HG03095 (cell line): ENCODE measurements at regions not wholly inside any gene's neighbourhood (a gene's known extent, or its start where the extent isn't known, plus 50 kb on each side); places are given as distances from the start of the nearest gene placed in this dataset.

Experiments
- ATAC-seq: cut with Tn5 transposase; IDR thresholded peaks from one replicate; pipeline ENCODE4 v1.9.1; 2021; ENCODE audit warnings: moderate library complexity; ENCODE audit not compliant: unreplicated experiment

- ATAC-seq = no peak
Observed at GRCh38 chr3:72248869-72249268, 463.9 kb upstream of the PROK2 start.

- no peak for ATAC-seq
Observed at GRCh38 chr3:72248389-72248761, 463.4 kb upstream of the PROK2 start.

GRCh38 chr3:72247645-72248388, 462.9 kb upstream of the PROK2 start:
- no peak for ATAC-seq

- no peak for ATAC-seq
Observed at GRCh38 chr3:72247126-72247525, 462.2 kb upstream of the PROK2 start.

- ATAC-seq = no peak
Observed at GRCh38 chr3:72246685-72247084, 461.7 kb upstream of the PROK2 start.

- ATAC-seq = no peak
Observed at GRCh38 chr3:72245183-72245811, 460.3 kb upstream of the PROK2 start.

- no peak for ATAC-seq
Observed at GRCh38 chr3:72244396-72244795, 459.4 kb upstream of the PROK2 start.

GRCh38 chr3:72242326-72242725, 457.4 kb upstream of the PROK2 start:
- ATAC-seq = no peak

GRCh38 chr3:72241525-72241924, 456.6 kb upstream of the PROK2 start:
- no peak for ATAC-seq

GRCh38 chr3:72240531-72240930, 455.6 kb upstream of the PROK2 start:
- no peak for ATAC-seq

GRCh38 chr3:72238801-72239200, 453.9 kb upstream of the PROK2 start:
- no peak for ATAC-seq

GRCh38 chr3:72238010-72238691, 453.2 kb upstream of the PROK2 start:
- ATAC-seq = no peak

GRCh38 chr3:72237679-72238009, 452.7 kb upstream of the PROK2 start:
- no peak for ATAC-seq

GRCh38 chr3:72234391-72234790, 449.4 kb upstream of the PROK2 start:
- ATAC-seq = no peak

- no peak for ATAC-seq
Observed at GRCh38 chr3:72233571-72233970, 448.6 kb upstream of the PROK2 start.

GRCh38 chr3:72232777-72233176, 447.8 kb upstream of the PROK2 start:
- no peak for ATAC-seq

GRCh38 chr3:72232331-72232730, 447.4 kb upstream of the PROK2 start:
- ATAC-seq = no peak

GRCh38 chr3:72231439-72232196, 446.7 kb upstream of the PROK2 start:
- ATAC-seq = no peak

GRCh38 chr3:72230774-72231379, 445.9 kb upstream of the PROK2 start:
- ATAC-seq = no peak

- ATAC-seq = no peak
Observed at GRCh38 chr3:72229952-72230351, 445.0 kb upstream of the PROK2 start.

- no peak for ATAC-seq
Observed at GRCh38 chr3:72227486-72228070, 442.6 kb upstream of the PROK2 start.
